Retinal pigment epithelial cell (primary cell): ENCODE measurements at regions not wholly inside any gene's neighbourhood (a gene's known extent, or its start where the extent isn't known, plus 50 kb on each side); places are given as distances from the start of the nearest gene placed in this dataset.

ENCODE experiments used
- DNase-seq: peaks from one replicate; pipeline ENCODE4 v3.0.0-alpha.2; 2010; ENCODE audit warnings: low read depth
- H3K4me3 ChIP-seq: 2 replicates; pipeline ENCODE4 v1.5.1; 2011; ENCODE audit warnings: mild to moderate bottlenecking, low read length, control low read depth, moderate library complexity
- TF ChIP-seq, protein P1 (sequence below): conservative IDR thresholded peaks from 2 replicates; pipeline ENCODE4 v1.5.1; 2011; ENCODE audit warnings: low read depth, low read length, control low read depth, inconsistent platforms

DNA sequence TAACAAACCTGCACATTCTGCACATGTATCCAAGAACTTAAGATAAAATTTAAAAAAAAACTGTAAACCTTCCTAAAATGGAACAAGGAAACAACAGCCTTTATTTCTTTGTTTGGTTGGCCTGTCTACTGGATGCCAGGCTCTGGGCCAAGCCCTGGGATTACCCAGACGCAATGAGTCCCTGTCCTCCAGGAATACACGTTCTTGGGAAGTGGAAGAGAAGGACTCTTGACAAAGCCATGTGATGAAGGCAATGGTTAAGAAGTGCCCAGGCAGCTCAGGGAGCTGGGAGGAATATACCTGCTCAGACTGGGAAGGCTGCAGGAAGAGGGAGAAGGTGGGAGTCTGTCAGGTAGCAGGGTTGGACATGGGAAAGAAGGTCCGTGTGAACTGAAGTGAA, 115.4 kb downstream of the AXIN2 start:
- TF ChIP-seq, protein P1, sequence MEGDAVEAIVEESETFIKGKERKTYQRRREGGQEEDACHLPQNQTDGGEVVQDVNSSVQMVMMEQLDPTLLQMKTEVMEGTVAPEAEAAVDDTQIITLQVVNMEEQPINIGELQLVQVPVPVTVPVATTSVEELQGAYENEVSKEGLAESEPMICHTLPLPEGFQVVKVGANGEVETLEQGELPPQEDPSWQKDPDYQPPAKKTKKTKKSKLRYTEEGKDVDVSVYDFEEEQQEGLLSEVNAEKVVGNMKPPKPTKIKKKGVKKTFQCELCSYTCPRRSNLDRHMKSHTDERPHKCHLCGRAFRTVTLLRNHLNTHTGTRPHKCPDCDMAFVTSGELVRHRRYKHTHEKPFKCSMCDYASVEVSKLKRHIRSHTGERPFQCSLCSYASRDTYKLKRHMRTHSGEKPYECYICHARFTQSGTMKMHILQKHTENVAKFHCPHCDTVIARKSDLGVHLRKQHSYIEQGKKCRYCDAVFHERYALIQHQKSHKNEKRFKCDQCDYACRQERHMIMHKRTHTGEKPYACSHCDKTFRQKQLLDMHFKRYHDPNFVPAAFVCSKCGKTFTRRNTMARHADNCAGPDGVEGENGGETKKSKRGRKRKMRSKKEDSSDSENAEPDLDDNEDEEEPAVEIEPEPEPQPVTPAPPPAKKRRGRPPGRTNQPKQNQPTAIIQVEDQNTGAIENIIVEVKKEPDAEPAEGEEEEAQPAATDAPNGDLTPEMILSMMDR = no peak

DNA sequence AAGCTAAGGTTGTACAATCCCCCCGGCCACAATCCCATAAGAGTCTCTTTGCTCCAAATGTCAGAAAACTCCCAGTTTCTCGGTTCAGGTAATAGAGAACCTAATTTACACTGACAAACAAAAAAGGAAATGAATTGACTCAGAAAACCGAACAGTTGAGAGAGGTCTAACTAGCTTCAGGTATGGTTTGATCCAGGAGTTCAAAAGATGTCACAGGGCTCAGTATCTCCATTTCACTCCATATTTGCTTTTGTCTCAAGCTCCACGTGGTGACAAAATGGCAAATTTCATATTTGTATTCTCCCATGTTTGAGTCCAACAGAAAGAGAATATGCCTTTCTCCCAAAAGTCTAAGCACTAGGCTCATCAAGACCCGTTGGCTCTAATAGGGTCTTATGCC, 117.4 kb downstream of the AXIN2 start:
- TF ChIP-seq, protein P1 = no peak
- no peak overlapping the region for H3K4me3 ChIP-seq
- DNase-seq = no peak

More for the DNA sequence above, 115.4 kb downstream of the AXIN2 start:
- H3K4me3 ChIP-seq = no peak overlapping the region
- no peak for DNase-seq

DNA sequence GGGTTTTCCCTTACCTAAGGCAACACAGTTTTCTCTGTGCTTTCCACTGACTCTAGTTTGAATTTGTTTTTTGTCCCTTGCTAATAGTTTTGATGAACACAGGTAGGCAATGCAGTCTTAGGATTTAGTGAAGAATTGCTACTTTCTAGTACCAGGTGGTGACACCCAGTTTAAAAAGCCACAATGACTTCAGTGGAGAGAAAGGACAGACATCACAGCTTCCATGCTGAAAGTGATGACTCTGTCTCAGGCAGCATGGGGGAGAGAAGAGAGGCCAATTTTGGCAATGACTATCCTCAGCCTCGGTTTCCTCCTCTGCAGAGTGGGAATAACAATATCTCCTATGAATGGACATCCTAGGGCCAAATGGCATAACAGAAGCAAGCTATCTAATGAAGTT, 118.8 kb downstream of the AXIN2 start:
- TF ChIP-seq, protein P1 = no peak
- no peak overlapping the region for H3K4me3 ChIP-seq
- DNase-seq = no peak

DNA sequence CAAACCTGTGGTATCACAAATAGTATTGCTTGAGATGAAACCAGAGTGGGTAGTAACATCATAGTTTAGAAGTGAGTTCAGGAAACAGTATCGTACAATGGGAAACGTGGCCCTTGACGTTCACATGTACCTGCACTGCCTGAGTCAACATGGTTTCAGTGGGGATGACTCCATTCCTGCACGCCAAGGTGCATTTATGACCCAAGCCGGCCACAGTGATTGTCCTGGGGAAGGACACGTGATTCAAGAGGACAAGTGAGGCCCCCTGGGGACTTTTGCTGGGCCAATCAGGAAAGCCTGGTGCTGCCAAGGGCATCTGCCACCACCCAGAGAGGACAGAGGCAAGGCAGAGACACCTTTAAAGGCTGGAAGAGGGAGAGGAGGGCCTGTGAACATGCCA, 119.2 kb downstream of the AXIN2 start:
- no peak overlapping the region for H3K4me3 ChIP-seq
- no peak for DNase-seq
- TF ChIP-seq, protein P1 = no peak

DNA sequence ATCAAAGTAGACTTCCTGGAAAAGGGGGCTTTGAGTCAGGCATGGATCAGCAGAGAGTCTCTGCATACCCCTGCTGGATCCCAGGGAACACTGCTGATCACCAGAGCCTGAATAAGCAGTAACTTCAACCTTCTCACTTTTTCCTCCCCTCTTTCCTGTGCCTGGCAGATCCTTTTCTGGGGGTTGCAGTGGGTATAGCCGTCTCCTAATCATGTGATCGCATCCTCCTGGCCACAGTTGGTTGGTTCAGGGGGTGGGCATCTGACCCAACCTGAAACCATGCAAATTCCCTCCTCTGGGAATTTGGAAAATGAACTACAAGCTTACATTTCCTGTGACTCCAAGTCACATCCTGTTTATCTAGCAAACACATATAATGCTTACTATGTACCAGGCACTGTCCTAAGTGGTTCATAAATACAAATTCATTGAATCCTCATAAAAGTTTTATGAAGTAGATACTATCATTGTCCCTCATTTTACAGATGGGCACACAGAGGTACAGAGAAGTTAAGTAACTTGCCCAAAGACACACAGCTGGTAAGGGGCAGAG, 120.3 kb downstream of the AXIN2 start:
- no peak for DNase-seq
- TF ChIP-seq, protein P1 = no peak
- H3K4me3 ChIP-seq = no peak overlapping the region

DNA sequence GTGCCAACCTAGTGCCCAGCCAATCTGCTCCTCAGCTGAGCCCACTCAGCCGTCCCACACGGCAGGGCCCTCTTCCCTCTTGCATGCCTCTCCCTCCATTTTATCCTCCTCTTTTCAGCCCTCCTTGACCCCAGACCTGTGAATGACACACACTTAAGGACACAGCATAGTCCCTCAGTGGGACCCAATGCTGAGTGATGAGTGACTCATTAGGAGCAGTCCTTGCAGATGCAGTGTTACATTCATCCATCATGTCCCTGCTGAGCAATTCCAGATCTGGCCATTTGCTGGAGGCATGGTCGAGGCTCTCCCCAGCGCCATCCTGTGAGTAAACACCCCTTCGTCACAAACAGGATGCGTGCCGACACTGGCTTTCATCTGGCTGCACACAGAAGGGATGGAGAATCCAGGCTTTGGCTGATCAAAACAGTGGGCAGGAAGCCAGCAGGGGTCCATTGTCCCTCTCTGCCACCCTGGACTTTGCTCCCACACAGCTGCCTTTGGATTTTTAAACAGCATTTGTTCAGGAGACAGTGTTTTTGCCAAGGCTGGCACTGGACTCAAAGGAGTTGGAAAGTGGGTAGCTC, 122.6 kb downstream of the AXIN2 start:
- H3K4me3 ChIP-seq = no peak overlapping the region
- no peak for DNase-seq
- TF ChIP-seq, protein P1 = no peak

DNA sequence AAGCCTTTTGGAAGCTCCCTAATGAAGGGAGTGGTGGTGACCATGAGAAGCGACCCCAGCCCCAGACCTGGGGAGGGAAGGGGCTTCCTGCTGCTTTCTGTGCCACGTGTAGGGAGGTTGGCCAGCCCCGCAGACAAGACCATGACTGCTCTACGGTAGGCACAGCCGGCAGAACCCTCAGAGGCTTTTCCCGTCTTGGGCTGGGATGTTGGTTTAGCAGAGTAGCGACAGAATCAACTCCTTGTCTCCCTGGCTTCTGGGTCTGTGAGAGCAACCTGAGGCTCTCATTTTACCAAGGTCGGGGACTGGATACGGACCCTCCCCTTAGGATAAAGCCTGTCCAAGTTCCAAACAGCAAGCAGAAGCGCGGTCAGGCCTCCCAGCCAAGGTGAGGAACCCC, 123.3 kb downstream of the AXIN2 start:
- no peak overlapping the region for H3K4me3 ChIP-seq
- no peak for DNase-seq
- TF ChIP-seq, protein P1 = no peak
